ENCODE measurements at regions not wholly inside any gene's neighbourhood (a gene's known extent, or its start where the extent isn't known, plus 50 kb on each side); places are given as distances from the start of the nearest gene placed in this dataset.

DNA sequence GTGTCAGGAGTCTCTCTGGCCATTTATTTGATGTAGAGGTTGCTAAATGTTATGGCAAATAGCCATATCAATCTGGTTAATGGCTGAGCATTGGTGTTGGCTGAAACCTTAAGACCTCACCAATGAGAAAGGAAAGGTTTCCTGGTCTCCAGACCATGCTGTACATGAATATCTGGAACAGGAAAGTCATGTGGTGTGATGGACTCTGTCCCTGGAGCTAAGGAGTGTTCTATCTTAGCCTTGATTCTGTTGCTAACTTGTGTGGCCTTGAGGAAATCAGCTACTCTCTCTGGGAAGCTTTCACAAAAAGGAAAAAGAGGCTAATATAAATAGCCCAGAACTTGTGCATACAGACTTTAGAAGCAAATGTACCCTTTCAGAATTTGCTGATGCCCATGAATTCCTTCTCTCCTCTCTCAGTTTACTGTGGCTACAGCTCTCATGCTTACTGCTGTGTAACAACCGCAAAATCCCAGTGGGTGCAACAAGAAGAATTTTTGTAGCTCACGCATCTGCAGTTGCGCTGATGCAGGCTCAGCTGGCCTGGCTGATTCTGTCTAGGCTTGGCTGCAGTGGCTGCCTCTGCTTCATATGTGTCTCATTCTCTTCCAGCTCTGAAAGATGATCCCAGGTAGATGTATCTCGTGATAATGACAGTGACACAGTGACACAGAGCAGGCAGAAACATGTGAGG, 287.5 kb downstream of the NPIPA8 start:
- ATAC-seq (no peak), FAIRE-seq (no peak), DNase-seq (ENCODE audit: low spot score) (no peak)
- no peaks in the 10 kb centered on the region for H4K20me1 ChIP-seq (ENCODE audit: insufficient read depth, low read length)
- no peaks in the 10 kb centered on the region for H3K4me1 ChIP-seq (ENCODE audit: insufficient read depth, low read length)
- TF ChIP-seq, protein P1, sequence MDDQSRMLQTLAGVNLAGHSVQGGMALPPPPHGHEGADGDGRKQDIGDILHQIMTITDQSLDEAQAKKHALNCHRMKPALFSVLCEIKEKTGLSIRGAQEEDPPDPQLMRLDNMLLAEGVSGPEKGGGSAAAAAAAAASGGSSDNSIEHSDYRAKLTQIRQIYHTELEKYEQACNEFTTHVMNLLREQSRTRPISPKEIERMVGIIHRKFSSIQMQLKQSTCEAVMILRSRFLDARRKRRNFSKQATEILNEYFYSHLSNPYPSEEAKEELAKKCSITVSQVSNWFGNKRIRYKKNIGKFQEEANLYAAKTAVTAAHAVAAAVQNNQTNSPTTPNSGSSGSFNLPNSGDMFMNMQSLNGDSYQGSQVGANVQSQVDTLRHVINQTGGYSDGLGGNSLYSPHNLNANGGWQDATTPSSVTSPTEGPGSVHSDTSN (CRISPR knock-in tag; IDR thresholded peaks at IDR 0.05; ENCODE audit: borderline replicate concordance) = no peak
- TF ChIP-seq MAFK (conservative IDR thresholded peaks at IDR 0.05 in 1 of 2, IDR thresholded peaks at IDR 0.05 in 1 of 2; ENCODE audit: low read length in 2 of 2) = 0 out of 4 replicates have a peak, but pooled peaks of 1 of the 2 experiments have one; percentile 12
- H3K4me3 ChIP-seq (replicated peaks in 1 of 3; ENCODE audit: insufficient read depth in 1 of 3, low read depth in 2 of 3, low read length in 3 of 3) = no peak overlapping the region
- no peaks in the 10 kb centered on the region for H3K9me3 ChIP-seq (ENCODE audit: low read length)
- H3K27me3 ChIP-seq (ENCODE audit: control insufficient read depth in 1 of 2, insufficient read depth in 2 of 2, low read length in 2 of 2) = no peaks in the 10 kb centered on the region
- no peak overlapping the region for H2AFZ ChIP-seq (ENCODE audit: low read length)
- H3K36me3 ChIP-seq (replicated peaks in 1 of 2; ENCODE audit: control insufficient read depth in 1 of 2, insufficient read depth in 2 of 2, low read length in 2 of 2) = no peaks in the 10 kb centered on the region
- ChIA-PET CTCF (ENCODE audit: low intra/inter-chr PET ratio, low total read pairs) (no interaction called here), POLR2A (no interaction called here)
- WGBS (ENCODE audit: low lambda C conversion rate) = 70% methylated on average over 4 of the region's 4 CpGs
- intact Hi-C loops (cut with micrococcal nuclease; ENCODE audit: unreplicated experiment) = no loop called here
- in situ Hi-C loops (cut with HindIII; ENCODE audit: extremely low pct_ligation_motif_present, low pct_unique_long_range_greater_than_20kb) = no loop called here
- no peaks in the 10 kb centered on the region for H3K79me2 ChIP-seq (ENCODE audit: insufficient read depth, low read length)
- H3K9ac ChIP-seq (ENCODE audit: insufficient read depth, low read depth, low read length) = no peak overlapping the region
- H3K4me2 ChIP-seq (ENCODE audit: low read depth, low read length) = no peak overlapping the region
- BruUV-seq (replicated peaks) = no TSS peak
- H3K27ac ChIP-seq (ENCODE audit: extremely low read length, insufficient read depth, low read length) = no peak overlapping the region

DNA sequence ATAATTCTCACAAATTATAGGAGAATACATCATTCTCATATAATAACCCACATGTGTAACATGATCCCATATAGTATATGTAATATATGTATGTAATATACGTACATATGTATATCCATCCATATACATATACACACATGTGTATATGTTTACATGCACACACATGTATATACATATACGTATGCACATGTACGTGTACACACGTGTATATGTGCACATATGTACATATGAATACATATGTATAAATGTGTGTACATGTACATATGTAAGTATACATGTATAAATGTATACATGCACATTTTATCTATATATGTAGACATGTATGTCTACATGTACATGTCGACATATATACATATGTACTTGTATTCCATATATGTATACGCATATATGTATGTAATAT, 288.8 kb downstream of the NPIPA8 start:
- Histone ChIP-seq H3K9me3 (ENCODE audit: low read length) (no peaks in the 10 kb centered on the region), H3K36me3 (replicated peaks in 1 of 2; ENCODE audit: control insufficient read depth in 1 of 2, insufficient read depth in 2 of 2, low read length in 2 of 2) (no peaks in the 10 kb centered on the region), H3K4me3 (replicated peaks in 1 of 3; ENCODE audit: insufficient read depth in 1 of 3, low read depth in 2 of 3, low read length in 3 of 3) (no peak overlapping the region), H2AFZ (ENCODE audit: low read length) (no peak overlapping the region), H3K27me3 (ENCODE audit: control insufficient read depth in 1 of 2, insufficient read depth in 2 of 2, low read length in 2 of 2) (no peaks in the 10 kb centered on the region), H4K20me1 (ENCODE audit: insufficient read depth, low read length) (no peaks in the 10 kb centered on the region), H3K79me2 (ENCODE audit: insufficient read depth, low read length) (no peaks in the 10 kb centered on the region), H3K27ac (ENCODE audit: extremely low read length, insufficient read depth, low read length) (no peak overlapping the region), H3K4me1 (ENCODE audit: insufficient read depth, low read length) (no peaks in the 10 kb centered on the region), H3K4me2 (ENCODE audit: low read depth, low read length) (no peak overlapping the region), H3K9ac (ENCODE audit: insufficient read depth, low read depth, low read length) (no peak overlapping the region)
- ChIA-PET POLR2A (no interaction called here), CTCF (ENCODE audit: low intra/inter-chr PET ratio, low total read pairs) (no interaction called here)
- 21% methylated on average over 6 of the region's 6 CpGs for WGBS (ENCODE audit: low lambda C conversion rate)
- DNase-seq (ENCODE audit: low spot score) = no peak
- intact Hi-C loops (cut with micrococcal nuclease; ENCODE audit: unreplicated experiment) (no loop called here), in situ Hi-C loops (cut with HindIII; ENCODE audit: extremely low pct_ligation_motif_present, low pct_unique_long_range_greater_than_20kb) (no loop called here)
- FAIRE-seq = no peak
- no TSS peak for BruUV-seq (replicated peaks)
- TF ChIP-seq, protein P2, sequence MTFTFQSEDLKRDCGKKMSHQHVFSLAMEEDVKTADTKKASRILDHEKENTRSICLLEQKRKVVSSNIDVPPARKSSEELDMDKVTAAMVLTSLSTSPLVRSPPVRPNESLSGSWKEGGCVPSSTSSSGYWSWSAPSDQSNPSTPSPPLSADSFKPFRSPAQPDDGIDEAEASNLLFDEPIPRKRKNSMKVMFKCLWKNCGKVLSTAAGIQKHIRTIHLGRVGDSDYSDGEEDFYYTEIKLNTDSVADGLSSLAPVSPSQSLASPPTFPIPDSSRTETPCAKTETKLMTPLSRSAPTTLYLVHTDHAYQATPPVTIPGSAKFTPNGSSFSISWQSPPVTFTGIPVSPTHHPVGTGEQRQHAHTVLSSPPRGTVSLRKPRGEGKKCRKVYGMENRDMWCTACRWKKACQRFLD (CRISPR knock-in tag; IDR thresholded peaks at IDR 0.05; ENCODE audit: borderline replicate concordance) = no peak
- TF ChIP-seq, protein P3, sequence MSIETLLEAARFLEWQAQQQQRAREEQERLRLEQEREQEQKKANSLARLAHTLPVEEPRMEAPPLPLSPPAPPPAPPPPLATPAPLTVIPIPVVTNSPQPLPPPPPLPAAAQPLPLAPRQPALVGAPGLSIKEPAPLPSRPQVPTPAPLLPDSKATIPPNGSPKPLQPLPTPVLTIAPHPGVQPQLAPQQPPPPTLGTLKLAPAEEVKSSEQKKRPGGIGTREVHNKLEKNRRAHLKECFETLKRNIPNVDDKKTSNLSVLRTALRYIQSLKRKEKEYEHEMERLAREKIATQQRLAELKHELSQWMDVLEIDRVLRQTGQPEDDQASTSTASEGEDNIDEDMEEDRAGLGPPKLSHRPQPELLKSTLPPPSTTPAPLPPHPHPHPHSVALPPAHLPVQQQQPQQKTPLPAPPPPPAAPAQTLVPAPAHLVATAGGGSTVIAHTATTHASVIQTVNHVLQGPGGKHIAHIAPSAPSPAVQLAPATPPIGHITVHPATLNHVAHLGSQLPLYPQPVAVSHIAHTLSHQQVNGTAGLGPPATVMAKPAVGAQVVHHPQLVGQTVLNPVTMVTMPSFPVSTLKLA (IDR thresholded peaks at IDR 0.05) = peak; percentile 75
- ATAC-seq = no peak

Measured in HepG2 (cell line).